Testis (tissue), 2 donors: ENCODE measurements at regions not wholly inside any gene's neighbourhood (a gene's known extent, or its start where the extent isn't known, plus 50 kb on each side); places are given as distances from the start of the nearest gene placed in this dataset.

Source experiments
- CTCF ChIP-seq, 3 experiments: fragments of 450-650 bp in 2 of 3; fragments of 200-600 bp in 1 of 3; sonication (generic) in 1 of 3; IDR thresholded peaks; one replicate each; pipeline ENCODE4 v1.5.1; 2016 to 2019; ENCODE audit warnings: antibody characterized with exemption in 3 of 3, mild to moderate bottlenecking in 2 of 3, moderate library complexity in 1 of 3
- POLR2A ChIP-seq: fragments of 450-650 bp; IDR thresholded peaks from one replicate; pipeline ENCODE4 v1.6.1; 2017; ENCODE audit warnings: antibody characterized with exemption, mild to moderate bottlenecking, moderate library complexity

DNA sequence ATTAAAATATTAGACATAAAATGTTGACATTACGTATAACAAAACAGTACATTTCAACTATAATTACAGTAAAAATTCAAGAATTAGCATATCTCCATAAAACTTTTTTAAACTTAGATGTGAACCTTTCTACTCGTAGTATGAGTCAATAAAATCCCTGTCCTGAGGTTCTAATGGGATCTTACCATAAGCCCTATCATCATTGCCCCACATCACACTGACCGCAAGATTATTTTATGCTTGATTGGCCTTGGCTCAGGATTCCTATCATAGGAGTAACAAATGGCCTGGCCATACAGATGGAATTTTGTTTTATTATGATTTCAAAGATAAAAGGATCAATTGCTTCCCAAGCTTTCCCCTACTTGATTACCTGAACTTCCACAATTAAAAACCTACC is 238.3 kb downstream of the MEF2C start:
- TF ChIP-seq CTCF (IDR thresholded peaks at IDR 0.05) (no peak), POLR2A (no peak)
